IMR-90 (cell line): ENCODE measurements at regions not wholly inside any gene's neighbourhood (a gene's known extent, or its start where the extent isn't known, plus 50 kb on each side); places are given as distances from the start of the nearest gene placed in this dataset.

ENCODE experiments used
- ATAC-seq: fragments of 200-7000 bp; cut with Tn5 transposase; 2 replicates; pipeline ENCODE4 v1.9.1; 2020; ENCODE audit warnings: low read depth, mild to moderate bottlenecking, moderate library complexity
- BruUV-seq: library from RNA; stranded (reverse); fragments of 400-500 nt; replicated peaks from 2 replicates; lab custom pipeline; 2021; lab: Mats Ljungman, UMichigan
- CTCF ChIA-PET: fragments of 300-600 bp; formaldehyde crosslinking; extraction: SDS; loops from one replicate; lab custom pipeline; 2021; ENCODE audit warnings: antibody characterized with exemption; lab: Yijun Ruan, JAX
- POLR2A ChIA-PET: fragments of 300-600 bp; sonication (Branson Sonifier 250); formaldehyde crosslinking; loops from one replicate; lab custom pipeline; 2022; ENCODE audit warnings: antibody characterized with exemption; ENCODE audit not compliant: unreplicated experiment; lab: Charles Lee
- DNase-seq: peaks from one replicate; pipeline ENCODE4 v3.0.0; 2013
- H2AFZ ChIP-seq: replicated peaks from 2 replicates; pipeline ENCODE3; 2013; ENCODE audit warnings: low read length, mild to moderate bottlenecking; ENCODE audit not compliant: poor library complexity
- H2AK5ac ChIP-seq: 2 replicates; pipeline ENCODE4 v1.6.1; 2013; ENCODE audit warnings: low read depth, low read length, inconsistent platforms
- H2AK9ac ChIP-seq: replicated peaks from 2 replicates; pipeline ENCODE3; 2013; ENCODE audit warnings: mild to moderate bottlenecking, low read depth, low read length, moderate library complexity; ENCODE audit not compliant: poor library complexity
- H2BK120ac ChIP-seq: 2 replicates; pipeline ENCODE4 v1.6.1; 2013; ENCODE audit warnings: low read depth, low read length, inconsistent platforms
- H2BK15ac ChIP-seq: 3 replicates; pipeline ENCODE4 v1.6.1; 2013; ENCODE audit warnings: low read depth, low read length, inconsistent platforms
- H2BK20ac ChIP-seq: 2 replicates; pipeline ENCODE4 v1.6.1; 2013; ENCODE audit warnings: low read depth, mild to moderate bottlenecking, inconsistent platforms, low read length, moderate library complexity
- H2BK5ac ChIP-seq: 2 replicates; pipeline ENCODE4 v1.6.1; 2013; ENCODE audit warnings: mild to moderate bottlenecking, low read depth, low read length, inconsistent platforms; ENCODE audit not compliant: poor library complexity, severe bottlenecking
- H3K14ac ChIP-seq: replicated peaks from 2 replicates; pipeline ENCODE4 v1.6.1; 2013; ENCODE audit warnings: low read depth, low read length, inconsistent platforms
- H3K18ac ChIP-seq: 2 replicates; pipeline ENCODE4 v1.6.1; 2013; ENCODE audit warnings: low read depth, low read length, control low read depth
- H3K23ac ChIP-seq: 2 replicates; pipeline ENCODE4 v1.6.1; 2013; ENCODE audit warnings: low read depth, low read length, inconsistent platforms
- H3K27ac ChIP-seq: 2 replicates; pipeline ENCODE4 v1.5.1; 2013; ENCODE audit warnings: mild to moderate bottlenecking, control low read depth, low read length; ENCODE audit not compliant: insufficient read depth
- H3K27me3 ChIP-seq: 2 replicates; pipeline ENCODE4 v1.6.1; 2013; ENCODE audit warnings: low read length; ENCODE audit not compliant: control insufficient read depth, insufficient read depth
- H3K36me3 ChIP-seq: 2 replicates; pipeline ENCODE4 v1.6.1; 2013; ENCODE audit warnings: low read length, mixed read lengths; ENCODE audit not compliant: control insufficient read depth, insufficient read depth
- H3K4ac ChIP-seq: 2 replicates; pipeline ENCODE4 v1.6.1; 2013; ENCODE audit warnings: low read depth, low read length, inconsistent platforms
- H3K4me1 ChIP-seq: 2 replicates; pipeline ENCODE4 v1.6.1; 2013; ENCODE audit warnings: low read length, mixed read lengths; ENCODE audit not compliant: control insufficient read depth, insufficient read depth
- H3K4me2 ChIP-seq: 2 replicates; pipeline ENCODE4 v1.6.1; 2013; ENCODE audit warnings: low read depth, mild to moderate bottlenecking, control low read depth, low read length, moderate library complexity
- H3K4me3 ChIP-seq: 2 replicates; pipeline ENCODE4 v1.5.1; 2013; ENCODE audit warnings: low read depth, mild to moderate bottlenecking, control low read depth, low read length, moderate library complexity; ENCODE audit not compliant: insufficient read depth
- H3K56ac ChIP-seq: 2 replicates; pipeline ENCODE4 v1.6.1; 2013; ENCODE audit warnings: low read length, inconsistent platforms; ENCODE audit not compliant: insufficient read depth; ENCODE audit errors: extremely low read depth
- H3K79me1 ChIP-seq, 2 experiments: 2 replicates each; pipeline ENCODE4 v1.6.1; 2013; ENCODE audit warnings: low read length in 2 of 2, inconsistent platforms in 1 of 2, low read depth in 1 of 2
- H3K9ac ChIP-seq: 2 replicates; pipeline ENCODE4 v1.6.1; 2013; ENCODE audit warnings: low read depth, low read length, control low read depth
- H3K9me1 ChIP-seq: 2 replicates; pipeline ENCODE4 v1.6.1; 2013; ENCODE audit warnings: low read length, inconsistent platforms; ENCODE audit not compliant: insufficient read depth
- H3K9me3 ChIP-seq: 2 replicates; pipeline ENCODE4 v1.6.1; 2013; ENCODE audit warnings: low read length; ENCODE audit not compliant: control insufficient read depth, insufficient read depth
- H4K20me1 ChIP-seq: 2 replicates; pipeline ENCODE4 v1.6.1; 2013; ENCODE audit warnings: low read length, inconsistent platforms; ENCODE audit not compliant: insufficient read depth
- H4K5ac ChIP-seq: 2 replicates; pipeline ENCODE4 v1.6.1; 2013; ENCODE audit warnings: mild to moderate bottlenecking, low read depth, low read length, control low read depth
- H4K8ac ChIP-seq, 2 experiments: 2 replicates each; pipeline ENCODE4 v1.6.1; 2013; ENCODE audit warnings: low read depth in 2 of 2, low read length in 2 of 2, control low read depth in 1 of 2, inconsistent platforms in 1 of 2
- H4K91ac ChIP-seq: 2 replicates; pipeline ENCODE4 v1.6.1; 2013; ENCODE audit warnings: low read depth, low read length, inconsistent platforms; ENCODE audit not compliant: insufficient read depth
- ELK1 ChIP-seq: fragments of 150-350 bp; IDR thresholded peaks from 2 replicates; pipeline ENCODE4 v1.6.1; 2016; ENCODE audit warnings: low read depth, mild to moderate bottlenecking, low read length, moderate library complexity, borderline replicate concordance
- FOS ChIP-seq: fragments of 150-350 bp; IDR thresholded peaks from 2 replicates; pipeline ENCODE4 v1.6.1; 2016; ENCODE audit warnings: low read depth, low read length
- SMC3 ChIP-seq: fragments of 150-350 bp; IDR thresholded peaks from 2 replicates; pipeline ENCODE4 v1.6.1; 2016; ENCODE audit warnings: low read depth, mild to moderate bottlenecking, antibody characterized with exemption, low read length, moderate library complexity
- USF2 ChIP-seq: fragments of 150-350 bp; IDR thresholded peaks from 2 replicates; pipeline ENCODE4 v1.6.1; 2017; ENCODE audit warnings: mild to moderate bottlenecking, antibody characterized with exemption, low read length, low read depth
- WGBS, 2 experiments: methylation state at CpG; one replicate each; pipeline versions ENCODE4 v1.1.5 to v1.1.7; 2013; ENCODE audit warnings: missing lambda C conversion rate in 2 of 2; ENCODE audit not compliant: insufficient read length in 1 of 2; ENCODE audit errors: extremely low coverage in 2 of 2; 5-methylcytosine and 5-hydroxymethylcytosine counted together
- dilution Hi-C: fragments of 300-500 bp; cut with HindIII; formaldehyde crosslinking; loops from one replicate; pipeline ENCODE4 v1.14.3; 2018; ENCODE audit warnings: low sequenced_read_pairs; ENCODE audit not compliant: unreplicated experiment
- in situ Hi-C: fragments of 300-500 bp; cut with MboI; formaldehyde crosslinking; loops from 3 replicates; pipeline ENCODE4 v1.14.3; 2019; ENCODE audit warnings: low sequenced_read_pairs, inconsistent platforms, mixed read lengths
- intact Hi-C: fragments of 100-400 bp; cut with micrococcal nuclease; formaldehyde crosslinking; loops from 2 replicates; pipeline ENCODE4 v1.10.0; 2022

- no peaks in the 10 kb centered on the region for H3K27me3 ChIP-seq
- in situ Hi-C loops (no loop called here), dilution Hi-C loops (no loop called here), intact Hi-C loops (no loop called here)
- WGBS, 2 experiments = no CpG with 5 or more reads among the region's 3 CpGs
- no peaks in the 10 kb centered on the region for H4K20me1 ChIP-seq
- H3K4ac ChIP-seq = no peak overlapping the region
- no peak overlapping the region for H3K56ac ChIP-seq
- H3K9ac ChIP-seq = no peak overlapping the region
- no peak overlapping the region for H3K23ac ChIP-seq
- H2AK5ac ChIP-seq = no peak overlapping the region
- H4K8ac ChIP-seq = no peak overlapping the region
- no peak overlapping the region for H2BK15ac ChIP-seq
- H3K18ac ChIP-seq = no peak overlapping the region
- no peaks in the 10 kb centered on the region for H3K79me1 ChIP-seq
- H3K4me3 ChIP-seq = no peak overlapping the region
- H2AFZ ChIP-seq = no peak overlapping the region
- no peak overlapping the region for H2BK120ac ChIP-seq
- H3K14ac ChIP-seq = no peak overlapping the region
- no peak overlapping the region for H3K27ac ChIP-seq
- H3K9me1 ChIP-seq = no peaks in the 10 kb centered on the region
- H4K91ac ChIP-seq = no peak overlapping the region
- ChIA-PET CTCF (interaction anchor here (0.5 to 0.8 kb wide), 3 partner anchors 26 to 508 kb away, joined by 3 to 4 read pairs (median 3); no protein-coding TSS in a partner anchor), POLR2A (no interaction called here)
- H2AK9ac ChIP-seq = no peak overlapping the region
- no peaks in the 10 kb centered on the region for H3K36me3 ChIP-seq
- peaks cover 2% of the 10 kb centered on the region; the same call in 1 of the 2 replicates for H3K4me1 ChIP-seq
- DNase-seq (no peak), ATAC-seq (no peak)
- no TSS peak for BruUV-seq
- H4K5ac ChIP-seq = no peak overlapping the region
- no peak for TF ChIP-seq USF2
- TF ChIP-seq SMC3 = no peak
- TF ChIP-seq ELK1 = no peak
- no peak for TF ChIP-seq FOS
- no peak overlapping the region for H2BK5ac ChIP-seq
- H3K4me2 ChIP-seq = no peak overlapping the region
- H3K9me3 ChIP-seq = no peaks in the 10 kb centered on the region
- no peak overlapping the region for H2BK20ac ChIP-seq
These were observed 769.0 kb upstream of the ZEB2 start for GRCh38 chr2:145288650-145289496.
